NCI-H2107 treated with DMSO at 0.1 percent for 48 hours (cell line): ENCODE measurements at regions not wholly inside any gene's neighbourhood (a gene's known extent, or its start where the extent isn't known, plus 50 kb on each side); places are given as distances from the start of the nearest gene placed in this dataset.
A peak's percentile ranks its signal among the peaks of the same experiment; 100 is the strongest.

Experiments
- DNase-seq: peaks from one replicate; lab custom pipeline; 2025; ENCODE audit not compliant: unreplicated experiment; lab: John Stamatoyannopoulos, UW

DNA sequence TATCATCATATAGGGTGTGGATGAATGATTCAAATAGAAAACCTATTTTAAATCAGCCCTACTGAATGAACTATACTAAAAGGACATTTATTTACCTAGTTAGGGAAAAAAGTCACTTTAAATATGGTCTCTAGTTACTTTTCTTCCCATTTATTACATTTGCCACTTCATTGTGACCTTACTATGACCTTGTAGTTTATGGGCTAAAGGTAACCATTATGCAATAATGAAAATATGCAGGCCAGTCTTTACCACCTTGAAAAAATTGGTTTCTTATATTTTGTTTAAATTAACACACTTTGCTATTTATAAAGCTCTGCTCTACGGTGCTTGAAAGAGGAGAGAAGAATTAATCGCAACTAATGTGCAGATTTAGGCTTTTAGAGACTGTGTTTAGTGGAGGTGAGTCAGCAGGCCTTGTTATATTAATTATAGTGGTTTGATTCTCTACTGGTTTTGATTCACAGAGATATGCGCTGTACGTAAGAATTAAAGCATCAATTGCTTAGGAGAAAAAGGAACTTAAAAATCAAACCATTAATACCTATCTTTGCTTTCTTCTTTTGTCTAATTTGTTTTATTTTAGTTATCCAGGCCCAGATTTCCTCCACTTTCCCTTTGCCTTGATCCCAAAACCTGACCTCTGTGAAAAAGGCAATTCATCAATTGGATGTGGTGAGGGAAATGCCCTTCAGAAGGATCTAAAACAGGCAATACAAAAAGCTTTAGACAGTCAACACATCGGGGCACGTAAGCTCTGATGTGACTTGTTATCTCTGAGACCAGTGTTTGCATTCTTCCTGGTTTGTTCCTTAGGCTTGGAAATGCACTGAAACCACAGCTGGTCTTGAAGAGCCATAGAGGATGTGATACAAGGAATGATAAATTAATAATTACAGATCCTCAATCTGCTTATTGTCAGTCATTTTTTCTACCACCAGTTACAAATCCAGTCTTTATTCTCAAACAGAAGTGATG, 141.2 kb upstream of the HDAC9 start:
- no peak for DNase-seq

- DNase-seq: peak; percentile 42
Measured at GRCh38 chr7:18356191-18356645, 139.3 kb upstream of the HDAC9 start.

DNA sequence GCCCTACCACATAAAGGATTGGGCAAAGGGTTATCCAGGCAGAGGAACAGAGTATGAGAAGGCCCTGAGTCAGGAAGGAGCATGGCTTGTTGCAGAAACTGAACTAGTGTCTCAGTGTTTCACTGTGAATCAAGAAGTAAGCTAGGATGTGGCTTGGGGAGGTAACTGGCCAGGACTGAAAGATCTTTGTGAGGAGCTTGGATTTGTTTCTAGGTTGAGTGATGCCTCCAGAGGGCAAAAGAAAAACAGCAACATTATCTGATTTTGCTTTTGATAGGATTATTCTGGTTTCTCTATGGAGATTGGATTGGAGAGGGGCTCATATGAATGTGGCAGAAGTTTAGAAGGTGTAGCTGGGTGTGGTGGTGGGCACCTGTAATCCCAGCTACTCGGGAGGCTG, 137.9 kb upstream of the HDAC9 start:
- no peak for DNase-seq

- DNase-seq: no peak
Measured at GRCh38 chr7:18361756-18362155, 133.8 kb upstream of the HDAC9 start.

DNA sequence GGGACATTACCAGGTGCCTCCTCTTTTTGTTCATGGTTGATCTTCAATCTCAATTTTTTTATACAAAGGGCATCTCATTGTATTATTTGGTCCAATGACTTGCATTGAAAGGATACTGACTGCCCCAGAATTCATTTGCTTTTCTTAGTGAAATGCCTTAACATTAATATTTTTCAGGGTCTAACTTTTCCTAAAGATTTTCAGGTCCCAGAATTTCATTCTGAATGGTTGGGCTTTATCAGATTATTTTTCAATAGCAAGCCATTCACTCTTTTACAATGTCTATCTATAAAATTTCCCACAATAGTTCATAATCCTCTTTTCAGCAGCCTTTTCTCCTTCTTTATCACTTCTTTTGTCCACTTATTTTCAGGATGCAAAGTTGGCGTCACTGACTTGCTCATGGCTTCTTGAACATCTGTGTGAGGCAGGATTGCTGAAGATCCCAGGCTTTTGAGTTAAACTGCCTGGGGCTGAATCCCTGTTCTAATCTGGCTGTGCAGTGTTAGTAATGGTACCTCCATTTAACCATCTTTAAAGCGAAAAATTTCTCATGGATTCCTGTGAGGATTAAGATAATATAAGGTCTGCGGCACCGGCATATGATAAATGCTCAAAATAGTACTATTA, 131.7 kb upstream of the HDAC9 start:
- no peak for DNase-seq

DNA sequence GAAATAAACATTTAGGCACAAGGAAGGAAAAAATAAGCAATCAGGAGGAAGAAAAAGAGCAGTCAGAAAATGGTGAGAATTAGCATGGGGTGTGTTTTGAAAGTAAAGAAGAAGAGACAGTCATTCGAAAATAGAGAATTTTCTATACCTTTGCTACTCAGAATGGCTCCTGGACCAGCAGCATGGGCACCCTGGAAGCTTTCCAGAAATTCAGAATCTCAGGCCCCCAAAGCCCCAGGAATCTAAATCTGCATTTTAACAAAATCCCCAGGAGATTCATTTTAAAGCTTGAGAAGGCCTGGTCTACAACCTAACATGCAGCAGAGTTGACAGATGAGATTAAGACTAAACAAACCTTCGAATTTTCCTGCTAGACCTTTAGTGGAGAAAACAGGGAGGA, 131.2 kb upstream of the HDAC9 start:
- DNase-seq: no peak

DNA sequence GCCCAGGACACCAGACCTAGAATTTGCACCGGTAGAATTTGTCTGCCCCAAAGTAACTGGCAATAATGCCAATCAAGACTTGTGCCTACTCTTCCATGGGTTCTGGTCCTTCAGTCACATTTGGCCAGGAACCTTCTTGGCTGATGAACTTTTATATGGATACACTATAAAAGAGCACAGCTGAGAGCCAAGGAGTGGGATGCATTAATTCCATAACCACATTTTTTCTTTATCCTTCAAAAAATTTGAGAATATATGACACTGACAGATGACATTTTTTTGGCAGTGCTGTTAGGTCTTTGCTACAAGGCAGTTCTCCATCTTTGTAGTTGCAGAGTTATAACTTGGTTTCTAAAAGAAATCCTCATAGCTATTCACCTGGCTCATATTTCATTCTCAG, 129.2 kb upstream of the HDAC9 start:
- no peak for DNase-seq

GRCh38 chr7:18369011-18369410, 126.5 kb upstream of the HDAC9 start:
- DNase-seq: no peak

DNA sequence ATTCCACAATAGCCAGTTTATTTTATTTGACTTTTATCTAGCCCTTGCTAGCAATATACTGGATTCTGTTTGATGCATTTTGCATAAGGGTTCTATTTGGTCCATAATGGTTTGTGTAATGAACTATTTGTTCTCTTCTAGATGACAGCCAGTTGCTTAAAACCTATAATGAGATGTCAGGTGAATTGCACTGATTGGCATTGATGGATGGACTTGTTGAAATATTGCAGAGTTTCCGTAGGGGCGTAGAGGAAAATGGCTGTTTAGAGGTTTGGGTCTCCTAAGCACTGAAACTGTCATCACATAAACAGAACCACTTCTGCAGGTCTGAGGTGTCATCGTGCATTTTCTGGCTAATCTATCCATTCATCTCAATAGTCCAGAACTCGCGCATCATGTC, 124.9 kb upstream of the HDAC9 start:
- DNase-seq: no peak

- DNase-seq: no peak
Measured at GRCh38 chr7:18378989-18379605, 116.5 kb upstream of the HDAC9 start.

GRCh38 chr7:18384491-18385143, 110.9 kb upstream of the HDAC9 start:
- DNase-seq: peak; percentile 89

- no peak for DNase-seq
Measured at GRCh38 chr7:18386607-18387006, 108.9 kb upstream of the HDAC9 start.

- DNase-seq: no peak
Measured at GRCh38 chr7:18387191-18387735, 108.3 kb upstream of the HDAC9 start.

DNA sequence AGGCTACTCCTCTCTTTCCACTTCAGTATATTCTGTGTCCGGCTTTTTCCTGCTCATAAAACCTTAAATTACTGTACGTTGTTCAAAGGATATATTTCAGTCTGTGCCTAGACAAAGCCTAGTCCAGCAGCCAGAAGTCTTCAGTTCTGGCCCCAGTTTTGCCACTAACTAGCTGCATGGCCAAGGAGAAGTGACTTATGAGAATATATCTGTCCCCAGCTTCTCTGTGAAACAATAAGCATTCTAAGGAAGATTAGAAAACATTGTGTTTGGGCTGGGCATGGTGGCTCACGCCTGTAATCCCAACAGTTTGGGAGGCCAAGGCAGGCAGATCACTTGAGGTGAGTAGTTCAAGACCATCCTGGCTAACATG, 105.0 kb upstream of the HDAC9 start:
- DNase-seq: no peak

DNA sequence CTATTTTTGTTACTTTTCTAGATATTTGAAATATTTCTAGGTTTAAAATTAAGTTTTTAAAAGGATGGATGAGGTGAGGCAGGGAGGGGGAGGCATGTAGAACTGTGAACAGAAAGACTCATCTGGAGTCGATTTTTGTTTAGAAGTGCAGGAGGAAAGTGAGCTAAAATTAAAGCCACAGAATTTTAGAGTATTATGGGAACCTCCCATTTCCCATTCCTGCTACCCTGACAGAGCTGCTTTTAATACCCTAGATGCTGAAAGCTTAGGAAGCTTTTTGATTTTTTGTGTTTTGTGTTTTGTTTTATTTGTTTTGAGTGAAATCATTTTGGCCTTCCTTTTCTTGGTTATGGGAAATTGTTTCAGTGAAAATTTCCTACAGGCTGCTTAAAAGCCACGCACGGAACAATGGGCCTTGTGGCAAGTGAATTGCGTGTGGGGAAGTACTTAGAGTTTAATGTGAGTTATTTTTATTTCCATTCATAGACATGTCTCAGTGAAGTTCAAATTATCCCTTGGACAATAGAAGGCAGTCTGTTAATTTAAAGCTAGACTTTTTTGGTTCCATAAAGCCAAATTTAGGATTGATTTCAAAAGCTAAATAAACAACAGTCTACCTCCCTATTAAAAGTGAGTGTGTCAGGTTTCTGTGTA, 102.0 kb upstream of the HDAC9 start:
- DNase-seq: peak; percentile 86

DNA sequence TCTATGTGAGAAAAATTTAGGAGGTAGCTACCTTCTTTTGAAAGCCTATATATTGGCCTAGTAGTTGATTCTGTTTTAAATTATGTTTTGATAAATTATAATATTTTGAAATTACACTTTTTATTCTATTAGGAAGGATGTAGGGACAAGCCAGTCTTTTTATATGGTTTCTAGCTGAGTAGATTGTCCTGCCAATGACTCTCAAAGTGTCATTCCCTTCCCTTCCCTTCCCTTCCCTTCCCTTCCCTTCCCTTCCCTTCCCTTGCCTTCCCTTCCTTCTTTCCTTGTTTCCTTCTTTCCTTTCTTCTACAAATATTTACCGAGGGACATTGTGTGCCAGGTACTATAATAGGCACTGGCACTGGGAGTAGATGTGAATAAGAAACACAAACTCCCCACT, 99.7 kb upstream of the HDAC9 start:
- DNase-seq: no peak

- no peak for DNase-seq
Measured at GRCh38 chr7:18396953-18397352, 98.6 kb upstream of the HDAC9 start.

DNA sequence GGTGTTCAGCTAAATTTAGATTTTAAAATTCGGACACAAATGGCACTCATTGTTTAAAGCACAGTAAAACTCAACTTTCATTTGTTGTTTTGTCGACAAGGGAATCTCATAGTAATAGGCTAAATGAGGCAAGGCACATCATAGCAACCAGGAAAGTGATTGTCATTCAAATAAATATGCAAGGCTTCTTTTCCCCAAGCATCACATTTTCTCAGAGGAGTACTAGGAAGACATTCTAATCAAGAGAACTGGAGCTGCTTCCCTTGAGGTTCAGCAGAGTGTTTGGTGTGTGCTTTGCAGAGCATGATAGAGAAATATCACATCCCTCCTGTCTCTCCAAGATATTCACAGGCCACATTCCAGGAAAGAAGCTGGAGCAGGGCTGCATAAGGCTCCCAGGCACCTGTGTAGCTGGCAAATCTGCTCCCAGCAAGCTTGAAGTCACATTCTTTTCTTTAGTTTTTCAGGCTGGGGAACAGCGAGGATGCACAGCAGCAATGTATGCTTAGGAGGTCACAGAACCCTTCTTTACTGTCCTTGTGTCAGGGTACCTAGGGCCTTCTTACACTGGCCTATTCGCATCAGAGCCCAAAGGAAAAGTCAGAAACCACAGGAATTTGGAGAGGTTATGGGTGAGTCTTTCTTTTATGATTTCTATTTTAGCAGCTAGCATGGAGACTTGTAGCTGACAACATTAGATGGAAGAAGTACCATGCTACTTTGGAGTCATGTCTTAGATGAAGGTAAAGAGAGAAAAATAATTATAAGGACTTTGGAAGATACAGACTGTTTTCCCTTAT, 95.9 kb upstream of the HDAC9 start:
- no peak for DNase-seq

DNA sequence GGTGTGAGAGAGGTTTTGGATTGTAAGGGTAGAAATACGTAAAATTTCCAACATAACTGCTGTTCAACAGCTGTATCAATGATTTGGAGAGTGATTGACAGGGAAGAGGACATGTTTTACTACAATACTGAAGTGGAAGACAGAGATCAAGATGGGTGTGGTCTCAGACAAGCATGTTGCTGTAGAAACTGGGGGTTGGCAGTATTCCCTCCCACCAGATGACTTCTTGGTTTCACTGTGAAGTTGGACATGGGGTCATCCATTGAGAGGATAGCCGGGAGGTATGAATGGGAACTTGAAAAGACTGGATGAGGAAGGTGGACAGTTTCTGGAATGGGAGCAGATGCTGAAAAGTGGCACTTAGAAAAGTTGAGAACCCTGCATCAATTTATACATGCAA, 95.3 kb upstream of the HDAC9 start:
- DNase-seq: no peak

- no peak for DNase-seq
Measured at GRCh38 chr7:18400726-18401125, 94.8 kb upstream of the HDAC9 start.
